ENCODE measurements at regions not wholly inside any gene's neighbourhood (a gene's known extent, or its start where the extent isn't known, plus 50 kb on each side); places are given as distances from the start of the nearest gene placed in this dataset.

DNA sequence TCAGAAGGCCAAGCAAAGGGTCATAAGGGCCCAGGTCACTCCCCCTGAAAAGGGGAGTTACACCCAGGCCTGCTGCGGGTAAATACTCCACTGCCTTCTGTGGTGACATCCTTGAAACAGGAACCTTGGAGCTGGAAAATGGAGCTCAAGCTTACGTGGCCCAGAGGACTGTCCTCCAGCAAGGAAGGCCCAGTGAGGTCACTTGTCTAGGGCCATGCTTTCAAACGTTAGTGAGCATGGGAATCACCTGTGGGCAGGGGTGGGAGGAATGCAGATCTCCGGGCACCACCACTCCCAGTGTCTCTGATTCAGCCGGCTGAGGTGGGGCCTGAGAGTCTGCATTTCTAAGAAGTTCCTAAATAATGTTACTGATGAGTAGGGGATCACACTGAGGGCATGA lies 140.5 kb upstream of the CCND2 start:
- H3K4me1 ChIP-seq, result no peaks in the 10 kb centered on the region
- CTCF ChIA-PET, result interaction anchor here (0.6 kb wide), 1 partner anchor 36 kb away, joined by 3 read pairs; no protein-coding TSS in a partner anchor
- ATAC-seq (no peak), FAIRE-seq (no peak), DNase-seq (ENCODE audit: low read depth in 1 of 2, low spot score in 1 of 2) (no peak)
- no peaks in the 10 kb centered on the region for H3K9me3 ChIP-seq
- H3K4me2 ChIP-seq, result no peak overlapping the region
- POLR2A ChIA-PET, result no interaction called here
- 18% methylated on average over 5 of the region's 5 CpGs for WGBS (ENCODE audit: missing lambda C conversion rate)
- no peak for TF ChIP-seq PHF8 (IDR thresholded peaks at IDR 0.05; ENCODE audit: borderline replicate concordance, low read depth)
- no peak for TF ChIP-seq MAFK (IDR thresholded peaks at IDR 0.05; ENCODE audit: partially characterized antibody)
- no peak for TF ChIP-seq ZNF302 (CRISPR knock-in tag; IDR thresholded peaks at IDR 0.05)
- TF ChIP-seq HEYL (CRISPR knock-in tag; IDR thresholded peaks at IDR 0.05), result no peak
- no peak for TF ChIP-seq TP53 (CRISPR knock-in tag; IDR thresholded peaks at IDR 0.05)
- TF ChIP-seq CHD2 (IDR thresholded peaks at IDR 0.05; ENCODE audit: low read length, partially characterized antibody), result no peak
- TF ChIP-seq CBX8 (IDR thresholded peaks at IDR 0.05), result no peak
- no peak for TF ChIP-seq TFCP2L1 (CRISPR knock-in tag; IDR thresholded peaks at IDR 0.05)
- TF ChIP-seq ELK1 (IDR thresholded peaks at IDR 0.05; ENCODE audit: low read depth, low read length), result no peak
- no peak for TF ChIP-seq POLR2AphosphoS2 (conservative IDR thresholded peaks at IDR 0.05; ENCODE audit: low read length)
- no peak for TF ChIP-seq ZC3H11A (IDR thresholded peaks at IDR 0.05)
- no peak for TF ChIP-seq ZSCAN20 (CRISPR knock-in tag; IDR thresholded peaks at IDR 0.05)
- no peak for TF ChIP-seq HMGXB4 (CRISPR knock-in tag; IDR thresholded peaks at IDR 0.05; ENCODE audit: borderline replicate concordance)
- no peak for TF ChIP-seq CEBPB (IDR thresholded peaks at IDR 0.05)
- TF ChIP-seq HOXA7 (CRISPR knock-in tag; IDR thresholded peaks at IDR 0.05), result no peak
- TF ChIP-seq RAD21 (conservative IDR thresholded peaks at IDR 0.05 in 1 of 2, IDR thresholded peaks at IDR 0.05 in 1 of 2), result no peak
- no peak for TF ChIP-seq FOXS1 (CRISPR knock-in tag; IDR thresholded peaks at IDR 0.05)
- no peak for TF ChIP-seq ESRRA (IDR thresholded peaks at IDR 0.05; ENCODE audit: borderline replicate concordance, low read length)
- no peak for TF ChIP-seq GATA3 (IDR thresholded peaks at IDR 0.05; ENCODE audit: borderline replicate concordance)
- TF ChIP-seq RCOR1 (IDR thresholded peaks at IDR 0.05; ENCODE audit: low read depth, low read length), result no peak
- no peak overlapping the region for H3K27ac ChIP-seq
- no peak overlapping the region for H3K4me3 ChIP-seq

- no peak overlapping the region for H3K4me3 ChIP-seq
- no peak overlapping the region for H3K4me2 ChIP-seq
- ATAC-seq (no peak), DNase-seq (ENCODE audit: low read depth in 1 of 2, low spot score in 1 of 2) (no peak), FAIRE-seq (no peak)
- CTCF ChIA-PET, result no interaction called here
- no peaks in the 10 kb centered on the region for H3K4me1 ChIP-seq
- TF ChIP-seq USF2 (IDR thresholded peaks at IDR 0.05) (no peak), EHF (CRISPR knock-in tag; IDR thresholded peaks at IDR 0.05) (no peak), TFCP2L1 (CRISPR knock-in tag; IDR thresholded peaks at IDR 0.05) (no peak), POLR2AphosphoS2 (conservative IDR thresholded peaks at IDR 0.05; ENCODE audit: low read length) (no peak), SMC3 (IDR thresholded peaks at IDR 0.05) (no peak), ZNF302 (CRISPR knock-in tag; IDR thresholded peaks at IDR 0.05) (no peak), CHD2 (IDR thresholded peaks at IDR 0.05; ENCODE audit: low read length, partially characterized antibody) (no peak)
- H3K9me3 ChIP-seq, result no peaks in the 10 kb centered on the region
- no peak overlapping the region for H3K27ac ChIP-seq
- POLR2A ChIA-PET, result no interaction called here
- 2% methylated on average over 6 of the region's 6 CpGs for WGBS (ENCODE audit: missing lambda C conversion rate)
Measured at GRCh38 chr12:4121506-4122020, 152.0 kb upstream of the CCND2 start.
